ENCODE measurements at regions not wholly inside any gene's neighbourhood (a gene's known extent, or its start where the extent isn't known, plus 50 kb on each side); places are given as distances from the start of the nearest gene placed in this dataset.

DNA sequence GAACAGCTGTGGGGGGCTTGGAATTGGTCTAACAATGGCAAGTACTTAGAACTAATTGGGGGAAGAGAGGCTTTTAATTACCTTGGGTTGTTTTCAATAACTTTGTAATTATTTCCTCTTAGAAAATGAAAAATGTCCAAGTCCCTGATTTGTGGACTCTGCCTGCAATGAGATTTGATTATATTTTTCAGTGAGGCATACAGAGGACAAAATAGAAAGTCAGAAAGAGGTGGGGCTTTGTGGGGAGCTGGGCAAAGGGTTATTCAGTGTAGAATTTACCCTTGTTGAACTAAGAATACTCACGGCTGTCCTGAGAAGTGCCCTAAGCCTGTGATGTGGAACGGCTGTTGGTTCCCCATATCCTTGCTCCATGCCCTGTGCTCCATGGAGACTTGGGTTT, 153.0 kb downstream of the ICE1 start:
- TF ChIP-seq, protein P1, sequence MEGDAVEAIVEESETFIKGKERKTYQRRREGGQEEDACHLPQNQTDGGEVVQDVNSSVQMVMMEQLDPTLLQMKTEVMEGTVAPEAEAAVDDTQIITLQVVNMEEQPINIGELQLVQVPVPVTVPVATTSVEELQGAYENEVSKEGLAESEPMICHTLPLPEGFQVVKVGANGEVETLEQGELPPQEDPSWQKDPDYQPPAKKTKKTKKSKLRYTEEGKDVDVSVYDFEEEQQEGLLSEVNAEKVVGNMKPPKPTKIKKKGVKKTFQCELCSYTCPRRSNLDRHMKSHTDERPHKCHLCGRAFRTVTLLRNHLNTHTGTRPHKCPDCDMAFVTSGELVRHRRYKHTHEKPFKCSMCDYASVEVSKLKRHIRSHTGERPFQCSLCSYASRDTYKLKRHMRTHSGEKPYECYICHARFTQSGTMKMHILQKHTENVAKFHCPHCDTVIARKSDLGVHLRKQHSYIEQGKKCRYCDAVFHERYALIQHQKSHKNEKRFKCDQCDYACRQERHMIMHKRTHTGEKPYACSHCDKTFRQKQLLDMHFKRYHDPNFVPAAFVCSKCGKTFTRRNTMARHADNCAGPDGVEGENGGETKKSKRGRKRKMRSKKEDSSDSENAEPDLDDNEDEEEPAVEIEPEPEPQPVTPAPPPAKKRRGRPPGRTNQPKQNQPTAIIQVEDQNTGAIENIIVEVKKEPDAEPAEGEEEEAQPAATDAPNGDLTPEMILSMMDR (IDR thresholded peaks at IDR 0.05; ENCODE audit: insufficient read depth, low read length), result no peak
- TF ChIP-seq GABPA (IDR thresholded peaks at IDR 0.05; ENCODE audit: low read depth), result no peak

Measured in HL-60 (cell line).